ENCODE measurements at regions not wholly inside any gene's neighbourhood (a gene's known extent, or its start where the extent isn't known, plus 50 kb on each side); places are given as distances from the start of the nearest gene placed in this dataset.

- TF ChIP-seq CBFB (CRISPR knock-in tag; IDR thresholded peaks at IDR 0.05; ENCODE audit: low read depth) (no peak), AR (CRISPR knock-in tag; IDR thresholded peaks at IDR 0.05) (no peak), ESRRA (CRISPR knock-in tag; IDR thresholded peaks at IDR 0.05; ENCODE audit: borderline replicate concordance) (no peak), NR2C2 (CRISPR knock-in tag; IDR thresholded peaks at IDR 0.05) (no peak), ELF4 (CRISPR knock-in tag; IDR thresholded peaks at IDR 0.05; ENCODE audit: low read depth) (no peak), SP1 (CRISPR knock-in tag; conservative IDR thresholded peaks at IDR 0.05) (no peak)
Observed at GRCh38 chr10:4498711-4499251, 327.2 kb upstream of the AKR1E2 start (continued).

DNA sequence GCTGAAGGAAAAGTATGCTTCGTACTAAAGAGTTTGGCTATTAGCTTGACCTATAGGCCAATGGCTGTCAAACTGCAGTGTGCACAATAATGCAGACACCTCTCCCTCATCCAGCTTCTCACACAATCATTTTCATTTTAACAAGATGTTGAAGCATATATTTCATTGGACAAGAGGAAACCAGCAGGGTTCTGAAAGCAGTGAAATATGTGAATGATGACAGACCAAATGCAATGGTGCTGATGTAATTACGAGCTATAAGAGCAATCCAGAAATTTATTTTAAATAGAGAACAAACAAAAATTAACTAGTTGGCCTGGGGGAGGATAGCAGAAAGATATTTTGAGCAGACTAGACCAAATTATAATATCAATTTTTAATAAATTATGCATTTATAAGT, 331.5 kb upstream of the AKR1E2 start:
- ChIA-PET CTCF (no interaction called here), POLR2A (no interaction called here)
- Mint-ChIP-seq H3K4me3 (no peak overlapping the region), H3K27ac (no peak overlapping the region), H3K27me3 (ENCODE audit: low read depth) (no peaks in the 10 kb centered on the region), H3K4me1 (no peaks in the 10 kb centered on the region), H3K36me3 (no peaks in the 10 kb centered on the region), H3K9me3 (peaks cover 22% of the 10 kb centered on the region)
- DNase-seq (ENCODE audit: low spot score) = no peak
- no peak for ATAC-seq
- no peak for TF ChIP-seq CREM (CRISPR knock-in tag; IDR thresholded peaks at IDR 0.05)
- no peak for TF ChIP-seq SOX15 (CRISPR knock-in tag; IDR thresholded peaks at IDR 0.05)
- no peak for TF ChIP-seq NFATC4 (CRISPR knock-in tag; IDR thresholded peaks at IDR 0.05)

GRCh38 chr10:4492202-4492601, 333.8 kb upstream of the AKR1E2 start:
- no peak for ATAC-seq
- H3K4me1 Mint-ChIP-seq = no peaks in the 10 kb centered on the region
- no peak overlapping the region for H3K27ac Mint-ChIP-seq
- no peaks in the 10 kb centered on the region for H3K36me3 Mint-ChIP-seq
- peaks cover 22% of the 10 kb centered on the region for H3K9me3 Mint-ChIP-seq
- H3K27me3 Mint-ChIP-seq (ENCODE audit: low read depth) = no peaks in the 10 kb centered on the region
- TF ChIP-seq OVOL2 (CRISPR knock-in tag; IDR thresholded peaks at IDR 0.05; ENCODE audit: borderline replicate concordance) (no peak), ZBTB43 (CRISPR knock-in tag; IDR thresholded peaks at IDR 0.05) (no peak), SMAD3 (CRISPR knock-in tag; IDR thresholded peaks at IDR 0.05; ENCODE audit: borderline replicate concordance) (no peak), ZNF138 (CRISPR knock-in tag; conservative IDR thresholded peaks at IDR 0.05) (no peak), NFATC4 (CRISPR knock-in tag; IDR thresholded peaks at IDR 0.05) (no peak)
- TF ChIP-seq, protein P1, sequence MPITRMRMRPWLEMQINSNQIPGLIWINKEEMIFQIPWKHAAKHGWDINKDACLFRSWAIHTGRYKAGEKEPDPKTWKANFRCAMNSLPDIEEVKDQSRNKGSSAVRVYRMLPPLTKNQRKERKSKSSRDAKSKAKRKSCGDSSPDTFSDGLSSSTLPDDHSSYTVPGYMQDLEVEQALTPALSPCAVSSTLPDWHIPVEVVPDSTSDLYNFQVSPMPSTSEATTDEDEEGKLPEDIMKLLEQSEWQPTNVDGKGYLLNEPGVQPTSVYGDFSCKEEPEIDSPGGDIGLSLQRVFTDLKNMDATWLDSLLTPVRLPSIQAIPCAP (CRISPR knock-in tag; IDR thresholded peaks at IDR 0.05) = no peak
- no peak for DNase-seq (ENCODE audit: low spot score)
- CTCF ChIA-PET = no interaction called here
- POLR2A ChIA-PET = no interaction called here
- H3K4me3 Mint-ChIP-seq = no peak overlapping the region

DNA sequence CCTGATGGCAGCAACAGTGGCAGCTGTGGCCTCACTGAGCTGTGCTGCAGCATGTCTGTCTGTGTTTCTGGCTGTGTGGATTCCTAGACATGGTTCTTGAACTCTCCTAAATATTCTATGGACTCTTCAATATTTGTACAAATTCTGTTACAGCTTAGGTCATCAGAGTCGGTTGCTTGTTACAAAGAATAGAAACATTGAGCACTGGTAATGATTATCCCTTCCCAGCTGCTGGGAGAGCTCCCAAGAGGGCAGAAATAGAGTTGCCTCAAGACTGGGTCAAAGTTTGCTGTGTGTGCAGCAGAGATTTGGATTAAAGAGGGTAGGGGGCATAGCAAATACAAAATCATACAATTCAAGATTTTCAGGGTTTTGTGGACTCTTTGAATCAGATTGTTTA, 337.1 kb upstream of the AKR1E2 start:
- ChIA-PET POLR2A (no interaction called here), CTCF (no interaction called here)
- no peak for DNase-seq (ENCODE audit: low spot score)
- Mint-ChIP-seq H3K27me3 (ENCODE audit: low read depth) (no peaks in the 10 kb centered on the region), H3K9me3 (peaks cover 25% of the 10 kb centered on the region), H3K36me3 (no peaks in the 10 kb centered on the region), H3K27ac (no peak overlapping the region), H3K4me1 (no peaks in the 10 kb centered on the region), H3K4me3 (no peak overlapping the region)
- ATAC-seq = no peak
- TF ChIP-seq ZNF281 (CRISPR knock-in tag; IDR thresholded peaks at IDR 0.05) (no peak), NFATC4 (CRISPR knock-in tag; IDR thresholded peaks at IDR 0.05) (no peak), GABPB1 (CRISPR knock-in tag; IDR thresholded peaks at IDR 0.05) (no peak), TP53 (CRISPR knock-in tag; IDR thresholded peaks at IDR 0.05) (no peak)
- TF ChIP-seq, protein P2, sequence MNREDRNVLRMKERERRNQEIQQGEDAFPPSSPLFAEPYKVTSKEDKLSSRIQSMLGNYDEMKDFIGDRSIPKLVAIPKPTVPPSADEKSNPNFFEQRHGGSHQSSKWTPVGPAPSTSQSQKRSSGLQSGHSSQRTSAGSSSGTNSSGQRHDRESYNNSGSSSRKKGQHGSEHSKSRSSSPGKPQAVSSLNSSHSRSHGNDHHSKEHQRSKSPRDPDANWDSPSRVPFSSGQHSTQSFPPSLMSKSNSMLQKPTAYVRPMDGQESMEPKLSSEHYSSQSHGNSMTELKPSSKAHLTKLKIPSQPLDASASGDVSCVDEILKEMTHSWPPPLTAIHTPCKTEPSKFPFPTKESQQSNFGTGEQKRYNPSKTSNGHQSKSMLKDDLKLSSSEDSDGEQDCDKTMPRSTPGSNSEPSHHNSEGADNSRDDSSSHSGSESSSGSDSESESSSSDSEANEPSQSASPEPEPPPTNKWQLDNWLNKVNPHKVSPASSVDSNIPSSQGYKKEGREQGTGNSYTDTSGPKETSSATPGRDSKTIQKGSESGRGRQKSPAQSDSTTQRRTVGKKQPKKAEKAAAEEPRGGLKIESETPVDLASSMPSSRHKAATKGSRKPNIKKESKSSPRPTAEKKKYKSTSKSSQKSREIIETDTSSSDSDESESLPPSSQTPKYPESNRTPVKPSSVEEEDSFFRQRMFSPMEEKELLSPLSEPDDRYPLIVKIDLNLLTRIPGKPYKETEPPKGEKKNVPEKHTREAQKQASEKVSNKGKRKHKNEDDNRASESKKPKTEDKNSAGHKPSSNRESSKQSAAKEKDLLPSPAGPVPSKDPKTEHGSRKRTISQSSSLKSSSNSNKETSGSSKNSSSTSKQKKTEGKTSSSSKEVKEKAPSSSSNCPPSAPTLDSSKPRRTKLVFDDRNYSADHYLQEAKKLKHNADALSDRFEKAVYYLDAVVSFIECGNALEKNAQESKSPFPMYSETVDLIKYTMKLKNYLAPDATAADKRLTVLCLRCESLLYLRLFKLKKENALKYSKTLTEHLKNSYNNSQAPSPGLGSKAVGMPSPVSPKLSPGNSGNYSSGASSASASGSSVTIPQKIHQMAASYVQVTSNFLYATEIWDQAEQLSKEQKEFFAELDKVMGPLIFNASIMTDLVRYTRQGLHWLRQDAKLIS (CRISPR knock-in tag; IDR thresholded peaks at IDR 0.05; ENCODE audit: borderline replicate concordance) = no peak
- TF ChIP-seq, protein P3, sequence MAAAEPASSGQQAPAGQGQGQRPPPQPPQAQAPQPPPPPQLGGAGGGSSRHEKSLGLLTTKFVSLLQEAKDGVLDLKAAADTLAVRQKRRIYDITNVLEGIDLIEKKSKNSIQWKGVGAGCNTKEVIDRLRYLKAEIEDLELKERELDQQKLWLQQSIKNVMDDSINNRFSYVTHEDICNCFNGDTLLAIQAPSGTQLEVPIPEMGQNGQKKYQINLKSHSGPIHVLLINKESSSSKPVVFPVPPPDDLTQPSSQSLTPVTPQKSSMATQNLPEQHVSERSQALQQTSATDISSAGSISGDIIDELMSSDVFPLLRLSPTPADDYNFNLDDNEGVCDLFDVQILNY (CRISPR knock-in tag; IDR thresholded peaks at IDR 0.05) = no peak
